ENCODE measurements at regions not wholly inside any gene's neighbourhood (a gene's known extent, or its start where the extent isn't known, plus 50 kb on each side); places are given as distances from the start of the nearest gene placed in this dataset.

- TF ChIP-seq POLR2A (IDR thresholded peaks at IDR 0.05; ENCODE audit: low read length) (no peak), GATA1 (IDR thresholded peaks at IDR 0.05; ENCODE audit: low read depth, low read length) (no peak)
Measured at GRCh38 chr2:75403991-75404428, 156.7 kb downstream of the EVA1A start.

Data from erythroblast (primary cell).